ENCODE measurements at regions not wholly inside any gene's neighbourhood (a gene's known extent, or its start where the extent isn't known, plus 50 kb on each side); places are given as distances from the start of the nearest gene placed in this dataset.

DNA sequence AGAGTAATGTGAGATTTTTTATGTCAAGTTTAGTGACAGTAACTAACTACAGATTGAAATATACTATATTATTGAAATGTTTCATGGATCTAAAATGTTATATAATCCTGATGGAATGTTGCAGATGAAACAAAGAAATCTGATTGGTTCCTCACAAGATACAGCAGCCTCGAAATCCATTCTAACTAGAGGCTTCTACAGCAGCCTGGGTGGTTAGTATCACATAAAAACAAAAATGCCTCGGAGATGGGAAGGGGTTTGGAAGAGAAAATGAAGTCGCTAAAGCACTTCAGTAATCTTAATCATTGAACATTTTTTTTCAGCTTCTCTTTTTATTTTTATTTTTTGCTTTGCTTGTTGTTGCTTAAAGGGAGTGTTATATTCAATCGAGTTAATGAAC lies 75.2 kb downstream of the TANC2 start:
- TF ChIP-seq, protein P1, sequence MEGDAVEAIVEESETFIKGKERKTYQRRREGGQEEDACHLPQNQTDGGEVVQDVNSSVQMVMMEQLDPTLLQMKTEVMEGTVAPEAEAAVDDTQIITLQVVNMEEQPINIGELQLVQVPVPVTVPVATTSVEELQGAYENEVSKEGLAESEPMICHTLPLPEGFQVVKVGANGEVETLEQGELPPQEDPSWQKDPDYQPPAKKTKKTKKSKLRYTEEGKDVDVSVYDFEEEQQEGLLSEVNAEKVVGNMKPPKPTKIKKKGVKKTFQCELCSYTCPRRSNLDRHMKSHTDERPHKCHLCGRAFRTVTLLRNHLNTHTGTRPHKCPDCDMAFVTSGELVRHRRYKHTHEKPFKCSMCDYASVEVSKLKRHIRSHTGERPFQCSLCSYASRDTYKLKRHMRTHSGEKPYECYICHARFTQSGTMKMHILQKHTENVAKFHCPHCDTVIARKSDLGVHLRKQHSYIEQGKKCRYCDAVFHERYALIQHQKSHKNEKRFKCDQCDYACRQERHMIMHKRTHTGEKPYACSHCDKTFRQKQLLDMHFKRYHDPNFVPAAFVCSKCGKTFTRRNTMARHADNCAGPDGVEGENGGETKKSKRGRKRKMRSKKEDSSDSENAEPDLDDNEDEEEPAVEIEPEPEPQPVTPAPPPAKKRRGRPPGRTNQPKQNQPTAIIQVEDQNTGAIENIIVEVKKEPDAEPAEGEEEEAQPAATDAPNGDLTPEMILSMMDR (IDR thresholded peaks at IDR 0.05): no peak
- no peak for TF ChIP-seq POLR2A (IDR thresholded peaks at IDR 0.05)

All from uterus (tissue), 2 donors.